ENCODE measurements at regions not wholly inside any gene's neighbourhood (a gene's known extent, or its start where the extent isn't known, plus 50 kb on each side); places are given as distances from the start of the nearest gene placed in this dataset.

GRCh38 chr2:128543646-128544045, 225.0 kb upstream of the HS6ST1 start:
- DNase-seq, result no peak

GRCh38 chr2:128544321-128545037, 225.8 kb upstream of the HS6ST1 start:
- DNase-seq, result no peak

GRCh38 chr2:128545085-128545484, 226.4 kb upstream of the HS6ST1 start:
- DNase-seq, result no peak

DNA sequence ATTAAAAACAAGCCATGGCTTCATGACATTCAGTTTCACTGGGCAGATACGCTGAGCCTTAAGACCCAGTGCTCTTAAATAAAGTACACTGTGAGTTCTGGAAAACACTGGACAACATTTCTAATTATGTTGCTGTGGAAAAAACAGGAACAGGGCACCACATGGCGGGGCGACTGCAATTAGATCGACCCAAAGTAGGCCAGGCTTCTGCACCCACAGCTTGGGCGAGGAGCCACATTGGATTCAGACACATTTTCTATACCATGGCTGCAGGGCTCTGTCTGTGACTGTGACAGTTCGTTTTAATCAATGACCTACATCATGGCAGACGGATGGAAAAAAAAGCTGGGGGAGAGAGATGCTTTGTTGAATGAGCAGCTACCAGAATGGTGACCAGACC, 227.2 kb upstream of the HS6ST1 start:
- DNase-seq, result no peak

- no peak for DNase-seq
Measured at GRCh38 chr2:128547667-128548066, 229.0 kb upstream of the HS6ST1 start.

DNA sequence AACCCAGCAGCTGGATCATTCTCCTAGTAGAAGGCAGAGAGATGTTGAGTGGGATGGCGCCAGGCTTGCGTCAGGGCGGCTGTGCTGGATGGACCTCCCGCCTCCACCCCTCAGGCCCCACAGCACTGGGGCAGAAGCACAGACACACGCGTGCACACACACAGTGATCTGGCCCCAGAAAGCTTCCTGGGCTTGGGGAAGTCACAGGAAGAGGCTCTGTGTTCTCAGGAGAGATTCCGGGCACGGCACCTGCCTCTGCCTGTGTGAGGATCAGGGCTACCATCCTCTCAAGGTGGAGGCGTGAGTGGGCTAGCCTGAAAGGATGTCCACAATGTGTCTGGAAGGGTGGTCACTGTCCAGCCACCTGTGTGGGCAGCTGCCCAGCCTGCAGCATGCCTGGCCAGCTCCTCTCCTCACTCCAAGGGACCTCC, 229.8 kb upstream of the HS6ST1 start:
- no peak for DNase-seq

DNA sequence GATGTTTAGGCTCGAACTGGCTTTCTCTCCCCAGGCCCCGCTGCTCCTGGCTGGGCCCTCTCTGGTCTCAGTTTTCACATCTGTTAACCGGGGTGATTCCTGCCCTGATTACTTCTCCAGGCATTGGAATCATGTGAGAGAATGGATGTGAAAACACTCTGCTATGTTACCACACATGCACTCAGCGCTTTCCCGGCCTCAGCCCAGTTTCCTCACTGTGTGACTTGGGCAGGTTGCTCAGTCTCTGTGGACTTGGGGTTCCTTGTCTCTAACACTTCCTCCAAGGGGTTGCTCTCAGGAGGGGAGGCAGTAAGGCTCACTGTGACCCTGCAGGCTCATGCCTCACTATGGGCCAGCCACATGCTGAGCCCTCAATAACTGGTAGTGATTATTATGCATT, 230.4 kb upstream of the HS6ST1 start:
- no peak for DNase-seq

DNA sequence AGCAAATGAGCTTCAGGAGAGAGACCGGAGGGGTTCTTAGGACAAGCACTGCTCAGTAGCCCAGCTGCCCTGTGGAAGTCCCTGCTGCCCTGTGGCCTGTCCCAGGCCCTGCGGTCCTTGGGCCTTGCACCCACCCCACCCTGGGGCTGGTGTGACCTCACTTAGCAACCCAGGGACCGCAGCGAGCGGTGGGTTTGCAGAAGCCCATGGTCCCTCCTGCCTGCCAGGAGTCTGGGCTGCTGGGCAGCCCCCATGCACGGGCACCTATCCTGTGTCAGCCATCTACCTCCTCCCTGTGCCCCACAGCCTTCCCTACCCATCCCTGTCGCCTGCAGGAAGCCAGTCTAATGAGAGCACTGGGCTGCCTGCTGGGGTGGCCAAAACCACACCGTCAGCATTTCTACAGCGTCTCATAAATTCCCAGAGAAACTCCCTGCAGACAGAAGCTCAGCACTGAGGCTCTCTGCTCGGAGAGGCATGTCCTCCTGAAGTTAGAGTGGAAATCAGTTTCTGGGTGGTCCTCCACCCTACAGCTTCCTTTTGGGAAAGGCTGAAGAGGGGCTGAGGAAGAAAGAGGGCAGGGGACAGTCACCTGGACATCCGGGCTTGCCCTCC, 231.1 kb upstream of the HS6ST1 start:
- no peak for DNase-seq

GRCh38 chr2:128550389-128550788, 231.7 kb upstream of the HS6ST1 start:
- no peak for DNase-seq

- DNase-seq, result no peak
Measured at GRCh38 chr2:128550801-128551416, 232.2 kb upstream of the HS6ST1 start.

DNA sequence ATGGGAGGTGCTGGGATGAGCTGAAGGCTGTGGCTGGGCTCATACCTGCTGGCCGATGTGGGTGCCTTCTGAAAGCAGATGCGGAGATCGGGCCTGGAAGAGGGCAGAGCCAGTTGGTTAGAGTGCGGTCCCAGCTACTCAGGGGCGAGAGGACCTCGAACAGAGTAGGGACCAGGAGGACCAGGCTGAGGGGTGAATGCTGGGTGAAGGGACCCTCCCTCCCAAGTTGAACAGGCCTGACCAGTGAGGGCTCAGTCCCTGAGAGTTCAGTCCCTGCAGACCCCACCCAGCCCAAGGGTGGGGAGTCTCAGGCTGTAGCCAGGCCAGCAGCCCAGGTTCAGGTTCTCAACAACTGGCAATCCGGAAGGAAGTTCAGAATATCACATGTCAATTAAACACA, 232.8 kb upstream of the HS6ST1 start:
- DNase-seq, result no peak

DNA sequence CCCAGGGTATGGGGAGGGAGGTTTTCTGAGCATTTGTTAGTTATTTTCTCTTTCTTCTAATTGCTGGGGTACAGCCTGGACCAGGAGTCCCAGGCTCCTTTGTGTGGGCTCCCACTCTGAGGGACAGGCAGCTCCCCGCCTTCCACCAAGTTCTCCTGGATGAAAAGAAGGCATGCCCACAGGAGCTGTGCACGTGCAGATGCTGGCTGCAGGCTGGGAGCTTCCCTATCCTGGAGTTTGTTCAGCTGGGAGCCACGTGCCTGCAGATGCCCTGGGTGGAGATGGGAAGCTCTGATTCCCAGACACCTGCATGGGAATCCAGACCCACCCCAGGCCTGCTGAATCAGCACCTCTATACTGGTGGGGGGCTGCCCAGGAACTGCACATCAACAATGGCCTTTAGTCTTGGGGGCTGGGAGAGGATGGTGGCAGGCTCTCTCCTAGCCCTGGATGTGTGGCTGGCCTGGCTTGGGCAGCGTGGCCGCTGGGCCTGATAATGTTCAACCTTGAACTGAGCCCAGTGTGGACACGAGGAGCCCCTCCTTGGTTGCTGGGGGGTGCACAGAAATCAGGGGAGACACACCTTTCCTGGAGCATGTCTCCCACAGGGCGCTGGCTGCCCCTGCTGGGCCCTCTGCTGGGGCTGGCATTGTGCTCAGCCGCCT, 233.6 kb upstream of the HS6ST1 start:
- no peak for DNase-seq

- no peak for DNase-seq
Measured at GRCh38 chr2:128552806-128553551, 234.3 kb upstream of the HS6ST1 start.

DNA sequence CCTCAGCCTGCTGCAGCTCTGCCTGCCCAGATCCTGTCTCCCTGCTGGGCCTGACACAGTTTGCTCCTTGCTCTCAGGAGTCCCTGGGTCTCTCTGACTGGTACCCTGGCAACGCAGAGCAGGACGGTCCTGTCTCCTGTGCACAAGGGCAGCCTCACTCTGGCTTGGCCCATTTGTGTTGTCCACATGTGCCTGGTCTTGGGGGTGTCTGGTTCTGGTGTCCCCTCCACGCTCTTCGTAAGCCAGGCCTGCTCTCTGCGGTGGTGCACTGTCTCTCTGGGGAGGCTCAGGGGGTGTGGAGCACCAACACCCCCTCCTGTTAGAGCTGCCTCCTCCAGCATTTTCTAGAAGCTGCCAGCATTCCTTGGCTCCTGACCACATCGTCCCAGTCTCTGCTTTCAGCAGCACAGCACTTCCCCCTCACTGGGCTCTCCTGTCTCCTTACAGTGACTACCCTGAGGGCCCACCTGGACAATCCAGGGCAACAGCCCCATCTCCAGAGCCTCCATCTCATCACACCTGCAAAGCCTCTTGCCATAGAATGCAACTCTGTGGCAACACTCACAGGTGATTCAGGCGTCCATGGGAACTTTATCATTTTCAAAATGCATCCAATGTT, 235.6 kb upstream of the HS6ST1 start:
- no peak for DNase-seq

DNA sequence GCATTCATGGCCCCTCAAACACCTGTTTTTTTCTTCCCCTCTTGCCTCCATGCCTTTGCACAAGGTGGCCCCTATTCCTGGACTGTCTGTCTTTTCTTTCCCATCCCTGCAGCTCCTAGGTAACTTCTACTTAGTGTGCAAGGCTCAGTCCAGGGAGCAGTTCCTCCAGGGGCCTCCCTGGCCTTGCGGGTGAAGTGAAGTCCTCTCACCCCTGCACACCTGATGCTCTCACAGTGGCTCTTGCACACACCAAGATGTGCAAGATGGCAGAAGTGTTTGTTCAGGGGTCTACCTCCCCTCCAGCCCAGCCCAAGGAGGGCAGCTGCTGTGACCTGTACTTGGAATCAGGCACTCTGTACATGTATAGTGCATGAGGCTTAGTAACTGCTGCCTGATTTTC, 236.8 kb upstream of the HS6ST1 start:
- no peak for DNase-seq

DNA sequence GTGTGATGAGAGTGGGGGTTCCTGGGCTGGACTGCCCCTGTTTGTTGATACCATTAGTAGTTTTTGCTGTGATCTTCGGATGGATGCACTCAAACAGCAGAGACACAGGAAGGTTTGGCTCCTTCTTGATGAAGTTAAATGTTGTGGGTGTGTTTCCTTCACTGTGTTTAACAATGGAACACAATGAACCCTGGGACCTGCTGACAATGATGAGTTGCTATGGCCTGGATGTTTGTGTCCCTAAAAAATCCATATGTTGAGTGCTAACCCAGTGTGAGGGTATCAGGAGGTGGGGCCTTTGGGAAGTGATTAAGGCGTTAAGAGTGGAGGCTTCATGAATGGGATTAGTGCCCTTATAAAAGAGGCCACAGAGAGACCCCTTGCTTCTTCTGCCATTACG, 237.4 kb upstream of the HS6ST1 start:
- DNase-seq, result no peak

DNA sequence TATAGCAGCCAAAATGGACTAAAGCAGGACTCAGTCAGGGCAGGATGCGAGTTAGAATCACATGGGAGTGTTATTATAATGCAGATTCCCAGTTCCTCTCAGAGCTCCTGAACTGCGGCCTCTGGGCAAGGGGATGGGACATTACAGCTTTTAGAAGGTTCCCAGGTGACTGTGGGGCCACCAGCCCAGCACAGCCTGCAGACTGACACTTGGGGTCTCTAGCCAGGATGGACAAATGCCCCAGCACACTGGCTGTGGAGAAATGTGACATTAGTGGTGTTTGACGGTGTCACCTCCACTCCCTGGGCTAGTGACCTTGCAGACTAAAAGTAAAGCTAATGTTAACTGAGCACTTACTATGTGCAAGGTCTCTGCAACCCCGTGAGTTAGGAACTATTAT, 238.0 kb upstream of the HS6ST1 start:
- no peak for DNase-seq

GRCh38 chr2:128557069-128557468, 238.4 kb upstream of the HS6ST1 start:
- no peak for DNase-seq

DNA sequence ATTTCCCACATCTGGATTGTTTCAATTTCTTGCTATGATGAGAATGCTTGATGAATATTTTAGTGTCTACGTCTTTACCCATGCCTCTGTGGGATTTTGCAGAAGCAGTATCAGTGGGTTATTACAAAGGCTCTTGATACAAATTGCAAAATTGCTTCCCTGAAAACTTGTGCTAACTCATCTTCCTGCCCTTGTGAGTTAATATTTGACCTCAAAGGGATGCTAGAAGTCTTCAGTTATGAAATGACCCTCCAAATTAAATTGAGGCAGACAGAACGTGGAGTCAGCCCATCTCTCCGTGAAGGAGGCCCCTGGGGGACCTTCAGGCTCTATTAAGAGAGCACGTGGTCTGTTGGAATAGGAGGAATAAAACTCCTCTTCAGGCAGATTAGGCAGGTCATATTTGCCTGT, 239.2 kb upstream of the HS6ST1 start:
- DNase-seq, result no peak

GRCh38 chr2:128558441-128558840, 239.8 kb upstream of the HS6ST1 start:
- DNase-seq, result no peak

- no peak for DNase-seq
Measured at GRCh38 chr2:128558895-128559532, 240.3 kb upstream of the HS6ST1 start.

All from T-helper 9 cell (primary cell).